HG03039 (cell line): ENCODE measurements at regions not wholly inside any gene's neighbourhood (a gene's known extent, or its start where the extent isn't known, plus 50 kb on each side); places are given as distances from the start of the nearest gene placed in this dataset.

ENCODE experiments used
- ATAC-seq: cut with Tn5 transposase; IDR thresholded peaks from one replicate; pipeline ENCODE4 v1.9.1; 2021; ENCODE audit warnings: mild to moderate bottlenecking, moderate library complexity; ENCODE audit not compliant: unreplicated experiment

DNA sequence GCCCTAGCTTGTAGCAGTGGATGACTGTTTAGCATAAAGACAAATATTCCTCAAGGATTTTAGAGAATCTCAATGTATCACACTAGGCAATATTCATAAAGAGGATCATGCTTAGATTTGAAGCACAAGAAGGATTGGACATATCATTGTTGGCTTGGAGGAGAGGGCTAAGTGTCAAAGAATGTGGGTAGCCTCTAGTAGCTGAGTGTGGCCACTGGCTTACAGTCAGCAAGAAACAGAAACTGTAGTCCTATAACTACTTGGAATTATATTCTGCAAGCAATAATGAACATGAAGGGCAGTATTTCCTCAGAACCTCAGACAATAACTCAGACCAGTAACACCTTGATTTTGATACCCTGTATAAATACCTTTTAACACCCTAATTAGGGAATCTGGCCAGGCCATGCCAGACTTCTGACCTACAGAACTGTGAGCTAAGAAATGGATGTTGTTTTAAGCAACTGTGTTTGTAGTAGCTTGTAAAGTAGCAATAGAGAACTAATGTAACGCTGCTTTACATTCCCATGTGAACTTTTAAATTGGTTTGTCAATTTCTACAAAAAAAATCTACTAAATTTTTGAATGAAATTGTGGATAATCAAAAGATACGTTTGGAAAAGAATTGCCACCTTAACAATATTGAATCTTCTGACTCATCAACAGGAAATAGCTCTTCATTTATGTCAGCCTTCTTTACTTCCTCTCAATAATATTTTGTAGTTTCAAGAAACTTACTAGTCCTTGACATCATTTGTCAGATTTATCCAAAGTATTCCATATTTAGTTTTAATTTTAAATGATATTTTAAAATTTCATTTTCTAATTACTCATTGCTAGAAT is 65.2 kb upstream of the RSPO3 start:
- ATAC-seq, result no peak

DNA sequence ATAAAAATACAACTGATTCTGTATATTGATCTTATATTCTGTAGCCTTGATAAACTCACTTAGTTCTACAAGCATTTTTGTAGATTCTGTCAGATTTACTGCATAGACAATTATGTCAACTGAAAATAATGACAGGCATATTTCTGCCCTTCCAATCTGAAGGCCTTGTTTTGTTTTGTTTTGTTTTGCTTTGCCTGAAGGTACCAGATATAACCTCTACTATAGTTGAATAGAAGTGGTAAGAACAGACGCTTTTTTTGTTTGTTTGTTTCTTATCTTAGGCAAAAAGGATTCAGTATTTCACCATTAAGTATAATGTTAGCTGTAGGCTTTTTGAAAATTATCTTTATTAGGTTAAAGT is 64.6 kb upstream of the RSPO3 start:
- no peak for ATAC-seq

DNA sequence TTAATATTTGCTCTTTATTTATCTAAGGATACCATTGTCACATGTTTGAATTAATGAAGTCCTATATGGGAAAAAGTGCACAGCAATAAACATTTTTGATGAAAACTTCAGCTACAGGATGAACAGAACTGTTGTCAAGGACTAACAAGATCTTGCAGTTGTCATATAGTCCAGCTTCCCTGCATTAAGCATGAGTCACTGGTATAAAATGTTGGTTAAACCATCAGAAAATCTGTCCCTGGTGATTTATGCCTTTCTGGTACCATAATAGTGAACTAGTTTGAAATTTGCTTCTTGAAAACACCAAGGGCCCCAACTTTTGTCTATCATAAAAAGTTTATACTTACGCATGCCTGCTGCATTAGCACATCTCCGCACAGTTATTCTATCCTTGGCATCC is 60.4 kb upstream of the RSPO3 start:
- ATAC-seq, result no peak

DNA sequence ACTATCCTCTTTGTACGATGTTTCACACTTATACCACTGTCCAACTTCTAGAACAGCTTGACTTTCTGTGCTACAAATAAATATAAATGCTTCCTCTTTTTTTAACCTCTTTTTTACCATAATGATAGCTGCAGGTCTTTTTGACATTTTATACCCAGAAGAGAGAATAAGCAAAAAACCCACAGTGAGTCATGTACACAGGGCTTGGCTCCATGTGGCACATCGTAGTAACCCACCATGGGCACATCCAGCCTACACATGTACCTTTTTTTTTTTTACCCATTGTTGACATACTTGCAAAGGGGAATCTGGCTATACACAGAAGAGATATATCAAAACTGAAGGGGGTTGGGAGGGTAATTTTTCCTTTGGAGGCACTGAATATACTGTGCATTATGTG is 59.5 kb upstream of the RSPO3 start:
- ATAC-seq, result no peak
